ENCODE measurements at regions not wholly inside any gene's neighbourhood (a gene's known extent, or its start where the extent isn't known, plus 50 kb on each side); places are given as distances from the start of the nearest gene placed in this dataset.

DNA sequence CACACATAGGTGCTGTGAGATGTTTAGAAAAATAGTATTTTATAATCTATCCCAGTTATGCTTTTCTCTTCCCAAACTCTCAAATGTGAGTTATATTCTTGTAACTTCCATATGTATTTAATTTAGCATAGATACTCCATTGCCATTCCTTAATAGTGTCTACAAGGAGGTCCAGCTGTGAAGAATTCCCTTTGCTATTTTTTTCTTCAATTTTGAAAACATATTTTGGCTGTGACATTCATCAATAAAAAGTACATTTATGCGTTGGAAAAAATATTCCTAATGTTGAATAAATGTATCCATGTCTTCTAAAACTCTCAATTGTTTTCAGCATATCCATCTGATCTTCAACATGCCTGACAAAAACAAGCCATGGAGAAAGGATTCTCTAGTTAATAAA is 1402.0 kb upstream of the SEL1L start:
- no peak for TF ChIP-seq MYC (IDR thresholded peaks at IDR 0.05; ENCODE audit: low read depth, low read length)
- TF ChIP-seq POLR2A (IDR thresholded peaks at IDR 0.05; ENCODE audit: extremely low read depth, insufficient read length), result no peak
- TF ChIP-seq, protein P1, sequence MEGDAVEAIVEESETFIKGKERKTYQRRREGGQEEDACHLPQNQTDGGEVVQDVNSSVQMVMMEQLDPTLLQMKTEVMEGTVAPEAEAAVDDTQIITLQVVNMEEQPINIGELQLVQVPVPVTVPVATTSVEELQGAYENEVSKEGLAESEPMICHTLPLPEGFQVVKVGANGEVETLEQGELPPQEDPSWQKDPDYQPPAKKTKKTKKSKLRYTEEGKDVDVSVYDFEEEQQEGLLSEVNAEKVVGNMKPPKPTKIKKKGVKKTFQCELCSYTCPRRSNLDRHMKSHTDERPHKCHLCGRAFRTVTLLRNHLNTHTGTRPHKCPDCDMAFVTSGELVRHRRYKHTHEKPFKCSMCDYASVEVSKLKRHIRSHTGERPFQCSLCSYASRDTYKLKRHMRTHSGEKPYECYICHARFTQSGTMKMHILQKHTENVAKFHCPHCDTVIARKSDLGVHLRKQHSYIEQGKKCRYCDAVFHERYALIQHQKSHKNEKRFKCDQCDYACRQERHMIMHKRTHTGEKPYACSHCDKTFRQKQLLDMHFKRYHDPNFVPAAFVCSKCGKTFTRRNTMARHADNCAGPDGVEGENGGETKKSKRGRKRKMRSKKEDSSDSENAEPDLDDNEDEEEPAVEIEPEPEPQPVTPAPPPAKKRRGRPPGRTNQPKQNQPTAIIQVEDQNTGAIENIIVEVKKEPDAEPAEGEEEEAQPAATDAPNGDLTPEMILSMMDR (IDR thresholded peaks at IDR 0.05; ENCODE audit: low read depth, low read length), result no peak

All from NB4 (cell line).